ENCODE measurements at regions not wholly inside any gene's neighbourhood (a gene's known extent, or its start where the extent isn't known, plus 50 kb on each side); places are given as distances from the start of the nearest gene placed in this dataset.

DNA sequence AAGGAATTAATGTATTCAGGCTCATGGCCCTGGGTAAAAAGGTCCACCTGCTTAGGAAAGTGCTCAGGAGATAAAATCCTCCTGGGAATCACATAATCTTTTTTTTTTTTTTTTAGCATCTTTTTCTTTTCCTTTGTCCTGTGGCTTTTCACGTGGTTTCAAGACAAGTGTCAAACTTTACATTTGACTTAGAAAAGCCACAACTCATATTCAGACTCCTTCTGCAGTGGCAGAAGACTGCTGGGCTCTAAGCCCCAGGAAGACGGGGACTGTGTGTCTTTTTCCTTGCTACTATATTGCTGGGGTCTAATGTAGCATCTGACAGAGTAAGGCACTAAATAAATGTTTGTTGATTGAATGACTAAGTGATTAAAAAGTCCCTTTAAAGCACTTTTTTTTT is 127.5 kb upstream of the ANKRD1 start:
- Mint-ChIP-seq H3K4me1 (no peaks in the 10 kb centered on the region), H3K4me3 (no peak overlapping the region), H3K36me3 (no peaks in the 10 kb centered on the region), H3K27me3 (ENCODE audit: low read depth in 2 of 2) (peaks cover 16 to 19% of the 10 kb centered on the region in 2 donors), H3K27ac (no peak overlapping the region), H3K9me3 (no peaks in the 10 kb centered on the region)
- Histone ChIP-seq H3K27me3 (ENCODE audit: control insufficient read depth, insufficient read depth, low read length) (no peaks in the 10 kb centered on the region), H3K9me3 (ENCODE audit: control insufficient read depth, insufficient read depth, low read length) (no peaks in the 10 kb centered on the region), H3K4me1 (ENCODE audit: control insufficient read depth, insufficient read depth, low read length) (no peaks in the 10 kb centered on the region), H3K27ac (ENCODE audit: low read length) (no peak overlapping the region), H3K36me3 (ENCODE audit: control insufficient read depth, insufficient read depth, low read length) (no peaks in the 10 kb centered on the region), H3K4me3 (ENCODE audit: low read length) (no peak overlapping the region)
- intact Hi-C loops (cut with micrococcal nuclease), result no loop called here
- TF ChIP-seq, protein P1, sequence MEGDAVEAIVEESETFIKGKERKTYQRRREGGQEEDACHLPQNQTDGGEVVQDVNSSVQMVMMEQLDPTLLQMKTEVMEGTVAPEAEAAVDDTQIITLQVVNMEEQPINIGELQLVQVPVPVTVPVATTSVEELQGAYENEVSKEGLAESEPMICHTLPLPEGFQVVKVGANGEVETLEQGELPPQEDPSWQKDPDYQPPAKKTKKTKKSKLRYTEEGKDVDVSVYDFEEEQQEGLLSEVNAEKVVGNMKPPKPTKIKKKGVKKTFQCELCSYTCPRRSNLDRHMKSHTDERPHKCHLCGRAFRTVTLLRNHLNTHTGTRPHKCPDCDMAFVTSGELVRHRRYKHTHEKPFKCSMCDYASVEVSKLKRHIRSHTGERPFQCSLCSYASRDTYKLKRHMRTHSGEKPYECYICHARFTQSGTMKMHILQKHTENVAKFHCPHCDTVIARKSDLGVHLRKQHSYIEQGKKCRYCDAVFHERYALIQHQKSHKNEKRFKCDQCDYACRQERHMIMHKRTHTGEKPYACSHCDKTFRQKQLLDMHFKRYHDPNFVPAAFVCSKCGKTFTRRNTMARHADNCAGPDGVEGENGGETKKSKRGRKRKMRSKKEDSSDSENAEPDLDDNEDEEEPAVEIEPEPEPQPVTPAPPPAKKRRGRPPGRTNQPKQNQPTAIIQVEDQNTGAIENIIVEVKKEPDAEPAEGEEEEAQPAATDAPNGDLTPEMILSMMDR (IDR thresholded peaks at IDR 0.05), result no peak
- no peak for ATAC-seq
- WGBS (ENCODE audit: insufficient coverage), result 22% methylated on average over 2 of the region's 2 CpGs
- no peak for DNase-seq

DNA sequence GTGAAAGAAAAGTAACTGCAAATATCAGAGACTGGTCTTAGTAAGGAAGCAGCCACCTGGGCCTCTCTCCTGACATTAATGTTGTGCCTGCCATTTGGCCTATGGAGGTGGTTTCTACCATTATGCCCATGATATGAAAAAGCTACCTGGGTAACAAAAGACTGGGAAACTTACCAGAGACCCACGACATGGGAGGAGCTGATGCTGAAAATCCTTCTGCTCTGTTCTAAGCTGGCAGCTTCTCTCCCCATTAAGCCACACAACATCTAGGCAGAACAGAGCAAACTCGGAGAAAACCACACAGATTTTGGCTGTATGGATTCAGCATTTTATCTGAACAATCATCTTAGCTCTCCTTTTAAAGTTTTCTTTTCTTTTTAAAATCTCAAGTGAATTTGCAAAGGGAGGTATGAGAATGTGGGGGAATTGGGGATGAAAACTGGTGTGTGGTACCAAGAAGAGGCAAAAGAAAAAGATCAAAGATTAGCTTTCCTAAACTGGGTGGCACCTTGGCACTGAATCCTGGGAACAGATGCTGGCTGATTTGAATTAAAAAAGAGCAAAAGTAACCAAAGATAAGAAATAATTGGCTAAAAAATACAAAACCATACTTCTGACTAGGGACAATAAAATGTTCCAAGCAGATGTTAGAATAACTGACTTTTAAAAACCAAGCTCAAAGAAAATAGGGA is 128.6 kb upstream of the ANKRD1 start:
- Mint-ChIP-seq H3K4me1 (no peaks in the 10 kb centered on the region), H3K4me3 (no peak overlapping the region), H3K27me3 (ENCODE audit: low read depth in 2 of 2) (peaks cover 15 to 18% of the 10 kb centered on the region in 2 donors), H3K27ac (no peak overlapping the region), H3K36me3 (no peaks in the 10 kb centered on the region), H3K9me3 (no peaks in the 10 kb centered on the region)
- ATAC-seq (no peak), DNase-seq (no peak)
- 75% methylated on average over 2 of the region's 2 CpGs for WGBS (ENCODE audit: insufficient coverage)
- Histone ChIP-seq H3K9me3 (ENCODE audit: control insufficient read depth, insufficient read depth, low read length) (no peaks in the 10 kb centered on the region), H3K4me3 (ENCODE audit: low read length) (no peak overlapping the region), H3K36me3 (ENCODE audit: control insufficient read depth, insufficient read depth, low read length) (no peaks in the 10 kb centered on the region), H3K27me3 (ENCODE audit: control insufficient read depth, insufficient read depth, low read length) (no peaks in the 10 kb centered on the region), H3K27ac (ENCODE audit: low read length) (no peak overlapping the region), H3K4me1 (ENCODE audit: control insufficient read depth, insufficient read depth, low read length) (no peaks in the 10 kb centered on the region)
- intact Hi-C loops (cut with micrococcal nuclease), result no loop called here
- TF ChIP-seq, protein P1 (IDR thresholded peaks at IDR 0.05), result no peak

DNA sequence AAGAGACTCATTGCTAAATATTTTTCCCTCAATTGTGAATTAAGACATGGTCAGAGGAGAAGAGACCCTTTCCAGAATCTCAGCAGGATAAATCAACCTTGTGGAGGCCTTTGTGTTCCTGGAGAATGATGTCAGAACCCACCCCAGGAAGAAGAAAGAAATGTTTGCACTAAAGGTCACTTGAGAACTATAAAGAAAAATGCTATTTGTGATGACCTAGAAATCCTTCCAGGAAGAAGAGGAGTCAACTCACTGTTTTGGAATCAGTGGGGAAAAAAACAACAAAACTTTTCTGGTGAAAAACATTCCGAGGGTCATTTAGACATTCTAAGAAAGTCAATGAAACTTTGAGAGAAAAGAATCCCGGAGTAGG is 129.1 kb upstream of the ANKRD1 start:
- intact Hi-C loops (cut with micrococcal nuclease), result no loop called here
- no peak for ATAC-seq
- H3K27ac Mint-ChIP-seq, result no peak overlapping the region

More for the DNA sequence above, 129.1 kb upstream of the ANKRD1 start:
- Histone ChIP-seq H3K27ac (ENCODE audit: low read length) (no peak overlapping the region), H3K27me3 (ENCODE audit: control insufficient read depth, insufficient read depth, low read length) (no peaks in the 10 kb centered on the region), H3K4me1 (ENCODE audit: control insufficient read depth, insufficient read depth, low read length) (no peaks in the 10 kb centered on the region), H3K36me3 (ENCODE audit: control insufficient read depth, insufficient read depth, low read length) (no peaks in the 10 kb centered on the region), H3K9me3 (ENCODE audit: control insufficient read depth, insufficient read depth, low read length) (no peaks in the 10 kb centered on the region), H3K4me3 (ENCODE audit: low read length) (no peak overlapping the region)
- Mint-ChIP-seq H3K36me3 (no peaks in the 10 kb centered on the region), H3K9me3 (no peaks in the 10 kb centered on the region), H3K4me1 (no peaks in the 10 kb centered on the region), H3K27me3 (ENCODE audit: low read depth in 2 of 2) (peaks cover 10 to 15% of the 10 kb centered on the region in 2 donors), H3K4me3 (no peak overlapping the region)
- TF ChIP-seq, protein P1 (IDR thresholded peaks at IDR 0.05), result no peak
- no peak for DNase-seq
- WGBS (ENCODE audit: insufficient coverage), result 89% methylated on average over 2 of the region's 2 CpGs
